NCI-H510A treated with DMSO at 0.1 percent for 48 hours (cell line): ENCODE measurements at regions not wholly inside any gene's neighbourhood (a gene's known extent, or its start where the extent isn't known, plus 50 kb on each side); places are given as distances from the start of the nearest gene placed in this dataset.
"Not testable (repeated sequence)": the region's sequence is repeated elsewhere in the genome, so short reads cannot be mapped to it uniquely, and the experiment has no call there.

Source experiments
- DNase-seq: peaks from one replicate; lab custom pipeline; 2025; lab: John Stamatoyannopoulos, UW

DNA sequence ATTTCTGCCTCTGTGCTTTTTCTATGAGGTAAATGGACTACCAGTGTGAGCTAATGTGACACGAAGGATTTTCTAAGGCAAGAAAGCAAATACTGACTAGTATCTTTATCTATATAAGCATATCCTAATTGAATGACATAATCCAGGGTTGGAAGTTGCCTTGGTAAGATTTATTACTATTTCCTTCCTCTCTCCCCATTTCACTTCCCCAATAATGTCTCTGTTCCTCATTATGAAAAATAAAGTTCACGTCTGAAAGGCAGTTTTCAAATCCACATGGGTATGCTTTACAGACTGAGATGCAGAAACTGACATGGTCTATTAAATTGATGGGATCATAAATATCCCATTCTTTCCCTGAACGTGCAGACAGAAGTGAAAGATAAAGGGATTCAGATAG lies 86.0 kb downstream of the DTWD1 start:
- DNase-seq: no peak

DNA sequence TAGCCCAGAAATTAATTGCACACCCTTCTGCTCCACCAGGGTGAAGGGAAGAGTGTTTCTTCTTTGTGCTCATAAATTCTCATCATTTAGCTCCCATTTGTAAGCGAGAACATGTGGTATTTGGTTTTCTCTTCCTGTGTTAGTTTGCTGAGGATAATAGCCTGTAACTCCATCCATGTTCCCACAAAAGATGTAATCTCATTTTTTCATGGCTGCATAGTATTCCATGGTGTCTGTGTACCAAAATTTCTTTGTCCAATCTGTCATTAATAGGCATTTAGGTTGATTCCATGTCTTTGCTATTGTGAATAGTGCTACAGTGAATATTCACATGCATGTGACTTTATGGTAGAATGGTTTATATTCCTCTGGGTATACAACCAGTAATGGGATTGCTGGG lies 86.8 kb downstream of the DTWD1 start:
- DNase-seq: no peak

DNA sequence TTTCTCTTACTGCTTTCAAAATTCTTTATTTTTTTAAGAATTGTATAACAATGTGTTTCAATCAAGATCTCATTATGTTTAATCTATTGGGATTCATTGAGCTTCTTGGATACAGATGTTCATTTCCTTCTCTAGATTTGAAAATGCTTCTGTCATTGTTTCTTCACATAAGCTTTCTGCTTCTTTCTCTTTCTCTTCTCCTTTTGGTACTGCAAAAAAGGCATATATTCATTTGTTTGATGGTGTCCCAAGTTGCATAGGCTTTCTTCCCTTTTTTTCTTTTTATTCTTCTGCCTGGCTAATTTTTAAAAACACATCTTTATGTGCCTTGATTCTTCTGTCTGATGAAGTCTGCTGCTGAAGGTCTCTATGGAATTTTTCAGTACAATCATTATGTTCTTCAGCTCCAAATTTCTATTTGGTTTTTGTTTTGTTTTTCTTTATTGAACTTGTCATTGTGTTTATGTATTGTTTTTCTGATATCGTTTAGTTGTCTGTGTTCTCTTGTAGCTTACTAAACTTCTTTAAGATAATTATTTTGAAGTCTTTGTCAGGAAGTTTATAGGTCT lies 88.9 kb downstream of the DTWD1 start:
- DNase-seq: no peak

DNA sequence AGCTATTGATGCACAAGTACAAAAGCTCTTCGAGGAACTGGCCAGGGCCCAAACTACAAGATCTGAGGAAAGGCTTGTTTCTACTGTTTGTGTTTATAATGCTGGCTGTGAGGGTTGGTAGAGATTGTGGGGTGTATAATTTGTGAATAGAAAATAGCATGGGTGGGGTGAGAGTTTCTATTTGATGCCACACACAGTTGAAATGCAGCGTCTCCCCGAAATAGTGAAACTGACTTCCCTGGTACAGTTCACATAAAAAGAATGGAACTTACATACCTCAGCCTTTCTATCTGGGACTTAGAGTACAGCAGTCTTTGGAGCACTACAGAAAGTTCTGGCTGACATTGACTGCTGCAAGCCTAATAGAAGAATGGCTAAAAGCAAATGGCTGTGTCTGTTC lies 91.3 kb downstream of the DTWD1 start:
- no peak for DNase-seq

DNA sequence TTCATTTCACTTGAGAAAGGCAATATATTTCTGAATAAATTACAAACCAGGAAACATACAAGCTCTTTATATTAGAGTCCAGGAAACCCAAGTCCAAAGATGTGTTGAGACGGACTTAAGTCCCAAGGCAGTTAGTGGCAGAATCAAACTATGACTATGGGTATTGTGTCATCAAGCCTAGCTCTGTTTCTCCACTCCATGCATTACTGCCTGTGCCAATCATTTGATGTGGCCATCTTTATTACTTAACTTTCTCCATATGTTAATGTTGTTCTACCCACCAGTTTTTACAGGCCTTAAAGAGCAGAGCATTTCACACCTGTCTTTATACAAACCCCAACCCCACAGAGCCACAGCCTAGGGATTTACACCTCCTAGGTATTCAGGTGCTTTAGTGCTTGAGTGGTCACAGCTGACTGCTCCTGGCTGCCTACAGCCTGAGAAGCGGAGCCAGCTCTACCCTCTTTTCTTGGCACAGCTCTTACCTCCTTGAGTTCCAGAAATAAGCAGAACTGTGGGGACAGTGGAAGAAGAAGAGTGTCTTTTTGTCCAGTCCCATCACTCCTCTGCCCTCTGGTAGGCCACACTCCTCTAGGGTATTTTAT lies 92.1 kb downstream of the DTWD1 start:
- DNase-seq: peak; percentile 46

DNA sequence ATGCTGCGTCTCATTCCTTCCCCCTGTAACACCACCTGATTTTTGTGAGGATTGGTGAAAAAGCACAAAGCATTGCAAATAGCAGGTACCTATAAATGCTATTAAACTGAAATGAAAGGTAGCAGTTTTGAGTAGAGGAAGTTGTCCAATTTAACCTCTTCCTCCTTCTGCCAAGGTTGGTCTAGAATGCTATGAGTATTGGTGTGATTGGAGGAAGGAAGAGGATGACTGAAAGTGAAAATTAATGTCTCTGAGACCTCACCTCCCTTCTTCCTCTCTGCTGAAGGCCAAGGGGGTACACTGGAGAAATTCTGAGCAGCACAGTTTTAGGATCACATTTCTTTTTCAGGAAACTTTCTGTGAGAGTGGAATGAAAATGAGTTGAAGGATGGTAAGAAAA lies 94.4 kb downstream of the DTWD1 start:
- DNase-seq: no peak

DNA sequence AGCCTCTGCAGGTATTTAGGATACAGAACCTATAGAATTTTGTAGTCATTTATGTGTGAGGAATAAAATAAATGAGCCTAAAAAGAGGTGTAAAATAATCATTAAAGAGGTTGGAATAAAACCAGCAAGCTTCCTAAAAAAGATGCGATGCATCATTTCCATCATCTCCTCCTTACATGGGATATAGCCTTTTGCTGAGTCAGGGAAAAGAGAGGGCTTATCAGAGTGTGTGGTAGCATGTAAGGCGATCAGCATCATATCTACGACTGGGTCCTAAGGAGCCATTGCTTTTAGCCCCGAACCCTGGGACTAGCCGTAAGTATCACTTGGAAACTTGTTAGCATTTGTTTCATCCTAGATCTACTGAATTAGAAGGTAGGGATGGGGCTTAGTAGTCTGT lies 94.9 kb downstream of the DTWD1 start:
- no peak for DNase-seq

DNA sequence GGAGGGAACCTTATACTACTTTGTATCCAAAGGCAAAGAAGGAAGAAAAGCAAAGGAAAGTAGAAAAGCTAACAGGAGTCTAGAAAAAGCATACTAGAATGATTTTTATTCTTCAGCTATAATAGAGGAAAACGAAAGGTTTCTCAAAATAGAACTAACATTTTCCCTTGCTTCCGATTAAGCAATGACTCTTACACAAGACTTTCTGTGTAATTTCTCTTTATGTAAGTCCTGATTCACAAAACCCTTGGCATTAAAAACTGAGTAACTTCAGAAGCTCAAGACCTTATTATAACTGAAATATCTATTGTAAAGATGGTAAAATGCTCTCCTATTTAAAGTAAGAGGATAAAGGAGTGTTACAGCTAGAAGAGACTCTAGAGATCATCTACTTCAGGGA lies 97.4 kb downstream of the DTWD1 start:
- no peak for DNase-seq

DNA sequence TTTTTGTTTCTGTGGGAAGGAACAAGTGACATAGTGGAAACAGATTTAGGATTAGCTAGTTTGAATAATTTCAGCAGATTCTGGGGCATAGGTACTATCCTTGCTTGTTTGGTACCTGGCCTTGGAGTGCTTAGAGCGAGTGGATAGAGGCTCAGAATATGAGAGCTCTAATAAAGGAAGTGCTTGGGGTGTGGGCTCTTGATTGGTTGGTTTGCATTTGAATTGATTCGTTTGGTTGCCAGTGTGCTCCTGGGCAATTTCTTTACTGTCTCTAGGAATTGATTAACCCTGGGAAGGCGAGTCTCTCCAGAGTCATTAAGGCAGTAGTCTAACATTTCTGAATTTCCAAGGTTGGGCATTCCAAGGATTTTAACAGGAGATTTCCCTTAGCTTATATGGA lies 98.0 kb downstream of the DTWD1 start:
- DNase-seq: no peak

DNA sequence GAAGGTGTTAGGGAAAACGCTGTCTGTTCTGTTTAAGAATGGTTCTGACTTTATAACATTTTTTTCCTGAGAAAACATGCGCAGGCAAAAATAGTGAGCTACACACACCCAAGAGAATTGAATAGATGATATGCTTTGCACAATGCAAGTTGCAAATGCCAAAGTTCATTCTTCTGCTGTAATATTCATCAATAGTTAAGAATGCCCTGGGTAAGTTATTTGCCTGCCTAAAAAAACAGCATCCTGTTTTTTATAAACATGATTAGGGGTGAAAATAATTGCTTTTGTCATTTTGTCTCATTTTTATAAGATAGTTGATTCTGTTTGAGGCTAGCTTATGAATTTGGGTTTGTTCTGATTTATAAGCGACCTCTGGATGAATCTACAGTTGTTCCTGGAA lies 99.4 kb downstream of the DTWD1 start:
- DNase-seq: no peak

DNA sequence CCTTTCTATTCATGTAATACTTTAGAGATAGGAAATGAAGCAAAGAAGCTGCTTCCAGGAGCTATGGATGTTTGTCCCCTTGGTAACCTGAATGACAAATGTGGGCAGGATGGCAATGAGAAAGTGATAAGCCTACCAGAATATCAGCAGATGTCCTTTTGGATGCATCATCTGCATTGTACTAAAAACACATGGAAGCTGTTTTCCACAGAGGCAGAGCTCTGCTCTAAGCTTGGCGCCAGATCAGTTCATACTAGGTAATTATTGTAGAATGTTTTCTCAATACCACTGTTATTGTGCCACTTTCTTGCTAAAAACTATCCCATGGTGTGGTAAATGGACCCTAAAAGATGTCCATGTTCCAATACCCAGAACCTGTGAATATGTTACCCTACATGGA lies 100.2 kb downstream of the DTWD1 start:
- DNase-seq: no peak

DNA sequence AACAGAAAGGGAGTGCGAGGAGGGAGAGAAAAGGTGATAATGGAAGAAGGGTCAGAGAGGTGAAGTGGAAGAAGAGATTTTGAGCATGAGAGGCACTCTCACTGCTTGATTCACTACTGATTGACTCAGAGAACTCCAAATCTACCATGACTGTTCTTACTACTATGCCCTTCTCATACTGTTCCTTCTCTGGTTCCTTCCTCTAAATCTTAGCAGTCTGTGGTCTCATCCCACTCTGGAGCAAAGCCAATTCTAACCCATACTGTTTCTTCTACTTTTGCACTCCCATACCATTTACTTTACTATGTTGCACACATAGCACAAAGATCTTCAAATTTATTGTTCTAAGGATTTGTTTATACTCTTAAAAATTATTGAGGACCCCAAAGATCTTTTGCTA lies 100.8 kb downstream of the DTWD1 start:
- DNase-seq: no peak

DNA sequence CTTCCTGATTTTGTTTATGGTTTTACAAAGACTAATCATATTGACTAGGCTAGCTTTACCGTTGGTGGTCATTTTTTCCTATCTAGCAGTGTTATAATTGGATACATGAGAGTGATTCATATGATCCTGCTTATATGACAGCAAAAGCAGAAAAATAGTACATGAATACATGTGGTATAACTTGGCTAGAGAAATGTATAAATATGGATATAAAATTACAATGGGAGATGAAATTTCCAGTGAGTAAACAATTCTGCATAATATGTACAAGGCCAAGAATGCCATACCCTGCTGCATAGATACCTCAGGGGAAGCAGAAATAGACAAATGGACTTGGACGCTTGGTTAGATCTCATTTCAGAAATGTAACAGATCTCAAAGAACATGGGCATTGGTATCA lies 103.1 kb downstream of the DTWD1 start:
- DNase-seq: no peak

DNA sequence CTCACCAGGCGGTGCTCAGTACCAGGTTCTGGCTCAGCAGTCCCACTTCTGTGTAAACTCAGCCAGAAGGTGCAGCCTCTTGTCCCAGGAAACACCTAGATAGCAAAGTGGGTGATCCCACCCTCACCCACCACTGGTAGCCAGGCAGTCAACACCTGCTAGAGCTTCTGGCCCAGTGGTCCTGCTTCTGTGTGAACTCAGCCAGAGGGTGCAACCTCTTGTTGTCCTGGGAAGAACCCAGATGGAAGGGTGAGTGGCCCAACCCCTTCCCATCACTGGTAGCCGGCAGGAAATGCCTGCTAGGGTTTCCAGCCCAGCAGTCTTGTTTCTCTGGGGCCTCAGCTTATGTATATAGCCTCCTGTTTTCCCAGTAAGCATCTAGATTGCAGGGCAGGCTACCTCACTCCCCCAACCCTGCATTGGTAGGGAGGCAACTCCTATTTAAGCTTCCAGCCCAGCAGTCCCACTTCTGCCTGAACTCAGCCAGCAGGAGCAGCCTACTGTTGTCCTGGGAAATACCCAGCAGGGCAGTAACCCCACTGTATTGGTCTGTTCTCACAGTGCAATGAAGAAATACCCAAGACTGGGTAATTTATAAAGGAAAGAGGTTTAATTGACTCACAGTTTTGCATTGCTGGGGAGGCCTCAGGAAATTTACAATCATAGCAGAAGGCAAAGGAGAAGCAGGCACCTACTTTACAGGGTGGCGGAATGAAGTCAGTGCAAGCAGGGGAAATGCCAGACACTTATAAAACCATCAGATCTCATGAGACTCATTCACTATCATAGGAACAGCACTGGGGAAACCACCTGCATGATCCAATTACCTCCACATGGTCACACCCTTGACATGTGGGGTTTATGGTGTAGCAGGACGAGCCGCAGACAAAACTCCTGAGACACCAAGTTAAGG lies 110.6 kb downstream of the DTWD1 start:
- no peak for DNase-seq

DNA sequence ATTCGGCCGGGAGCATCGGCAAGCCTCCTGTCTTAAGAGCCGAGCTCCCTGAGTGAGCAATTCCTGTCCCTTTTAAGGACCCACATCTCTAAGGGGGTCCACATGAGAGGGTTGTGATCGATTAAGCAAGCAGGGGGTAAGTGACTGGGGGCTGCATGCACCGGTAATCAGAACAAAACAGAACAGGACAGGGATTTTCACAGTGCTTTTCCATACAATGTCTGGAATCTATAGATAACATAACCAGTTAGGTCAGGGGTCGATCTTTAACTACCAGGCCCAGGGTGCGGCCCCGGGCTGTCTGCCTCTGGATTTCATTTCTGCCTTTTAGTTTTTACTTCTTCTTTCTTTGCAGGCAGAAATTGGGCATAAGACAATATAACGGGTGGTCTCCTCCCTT lies 111.3 kb downstream of the DTWD1 start:
- DNase-seq: not testable (repeated sequence)

DNA sequence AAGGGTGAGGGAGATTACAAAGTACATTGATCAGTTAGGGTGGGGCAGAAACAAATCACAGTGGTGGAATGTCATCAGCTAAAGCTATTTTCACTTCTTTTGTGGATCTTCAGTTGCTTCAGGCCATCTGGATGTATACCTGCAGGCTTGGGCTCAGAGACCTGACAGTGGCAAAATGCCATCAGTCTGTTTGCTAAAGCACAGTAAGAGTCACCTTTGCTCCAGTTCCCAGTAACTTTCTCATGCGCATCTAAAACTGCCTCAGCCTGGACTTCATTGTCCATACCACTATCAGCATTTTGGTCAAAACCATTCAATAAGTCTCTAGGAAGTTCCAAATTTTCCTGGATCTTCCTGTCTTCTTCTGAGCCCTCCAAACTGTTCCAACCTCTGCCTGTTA lies 113.2 kb downstream of the DTWD1 start:
- DNase-seq: not testable (repeated sequence)

DNA sequence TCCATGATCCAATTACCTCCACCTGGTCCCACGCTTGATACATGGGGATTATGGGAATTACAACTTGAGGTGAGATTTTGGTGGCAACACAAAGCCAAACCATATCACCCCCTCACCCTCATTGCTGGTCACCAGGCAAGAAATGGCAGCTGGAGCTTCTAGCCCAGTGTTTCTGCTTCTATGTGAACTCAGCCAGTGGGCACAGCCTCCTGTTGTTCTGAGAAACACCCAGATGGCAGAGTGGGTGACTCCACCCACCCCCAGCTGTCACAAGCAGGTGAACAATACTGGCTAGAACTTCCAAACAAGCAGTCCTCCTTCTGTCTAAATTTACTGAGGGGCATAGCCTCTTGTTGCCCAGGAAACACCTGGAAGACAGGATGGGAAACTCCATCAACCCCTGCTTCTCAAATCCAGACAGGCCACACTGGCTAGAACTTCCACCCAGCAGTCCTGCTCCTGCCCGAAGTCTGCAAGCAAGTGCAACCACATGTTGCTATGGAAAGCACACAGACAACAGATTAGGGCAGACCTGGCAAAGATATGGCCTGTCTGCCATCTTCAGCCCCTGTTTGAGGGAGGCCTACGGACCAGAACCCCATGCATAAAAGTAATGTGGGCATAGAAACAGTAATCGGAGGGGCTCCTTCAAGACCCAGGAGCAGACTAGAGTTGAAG lies 114.1 kb downstream of the DTWD1 start:
- no peak for DNase-seq

DNA sequence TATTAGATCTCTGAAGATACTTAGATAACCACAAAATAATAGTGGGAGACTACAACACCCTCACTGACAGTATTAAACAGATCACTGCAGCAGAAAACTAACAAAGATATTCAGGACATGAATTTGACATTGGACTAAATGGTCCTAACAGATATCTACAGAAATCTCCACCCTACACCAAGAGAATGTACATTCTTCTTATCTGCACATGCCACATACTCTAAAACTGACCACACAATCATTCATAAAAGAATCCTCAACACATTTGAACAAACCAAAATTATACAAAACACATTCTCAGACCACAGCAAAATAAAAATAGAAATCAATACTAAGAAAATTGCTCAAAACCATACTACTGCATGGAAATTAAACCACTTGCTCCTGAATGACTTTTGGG lies 116.3 kb downstream of the DTWD1 start:
- DNase-seq: no peak

DNA sequence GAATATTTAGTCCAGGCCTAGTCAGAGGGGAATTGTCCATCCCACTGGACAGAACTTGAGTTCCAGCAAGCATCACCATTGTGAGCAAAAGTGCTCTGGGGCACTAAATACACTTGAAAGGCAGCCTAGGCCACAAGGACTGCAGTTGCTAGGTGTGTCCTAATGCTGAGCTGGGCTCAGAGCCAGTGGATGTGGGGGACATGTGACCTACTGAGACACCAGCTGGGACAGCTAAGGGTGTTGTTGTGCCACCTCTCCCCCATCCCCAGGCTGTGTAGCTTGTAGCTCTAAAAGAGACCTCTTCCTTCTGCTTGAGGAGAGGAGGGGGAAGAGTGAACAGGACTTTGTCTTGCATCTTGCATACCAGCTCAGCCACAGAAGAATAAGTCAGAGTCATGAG lies 120.9 kb downstream of the DTWD1 start:
- peak; percentile 10 for DNase-seq

DNA sequence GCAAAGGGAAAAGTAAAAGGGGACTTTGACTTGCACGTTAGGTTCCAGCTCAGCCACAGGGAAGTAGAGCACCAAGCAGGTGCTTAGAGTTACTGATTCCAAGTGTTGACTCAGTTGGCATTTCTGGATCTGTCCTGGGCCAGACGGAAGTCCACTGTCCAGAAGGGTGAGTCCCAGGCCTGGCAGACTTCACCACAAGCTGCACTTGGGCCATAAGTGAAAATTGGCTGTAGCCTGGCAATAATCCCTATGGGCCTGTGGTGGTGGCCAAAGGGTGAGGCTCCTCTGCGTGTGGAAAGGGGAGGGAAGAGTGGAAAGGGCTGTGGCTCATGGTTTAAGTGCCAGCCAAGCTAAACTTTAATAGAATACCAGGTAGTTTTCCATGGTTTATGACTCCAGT lies 121.5 kb downstream of the DTWD1 start:
- DNase-seq: no peak

DNA sequence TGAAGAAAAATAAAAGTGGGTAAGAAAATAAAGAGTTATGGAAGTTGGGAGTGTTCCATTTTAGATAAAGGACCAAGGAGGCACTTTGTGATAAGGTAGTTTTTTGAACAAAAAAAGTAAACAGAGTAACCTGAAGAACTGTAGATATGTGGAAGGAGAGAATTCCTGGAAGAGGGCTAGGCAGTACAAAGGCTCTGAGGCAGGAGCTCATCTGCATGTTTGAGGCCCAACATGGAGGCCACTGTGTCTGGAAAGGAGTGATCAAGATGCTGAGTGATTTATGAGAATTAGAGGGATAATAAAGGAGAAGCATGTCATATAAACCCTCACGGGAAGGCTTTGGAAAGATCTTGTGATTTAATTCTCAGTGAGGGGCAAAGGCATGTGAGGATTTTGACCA lies 126.5 kb downstream of the DTWD1 start:
- DNase-seq: no peak

DNA sequence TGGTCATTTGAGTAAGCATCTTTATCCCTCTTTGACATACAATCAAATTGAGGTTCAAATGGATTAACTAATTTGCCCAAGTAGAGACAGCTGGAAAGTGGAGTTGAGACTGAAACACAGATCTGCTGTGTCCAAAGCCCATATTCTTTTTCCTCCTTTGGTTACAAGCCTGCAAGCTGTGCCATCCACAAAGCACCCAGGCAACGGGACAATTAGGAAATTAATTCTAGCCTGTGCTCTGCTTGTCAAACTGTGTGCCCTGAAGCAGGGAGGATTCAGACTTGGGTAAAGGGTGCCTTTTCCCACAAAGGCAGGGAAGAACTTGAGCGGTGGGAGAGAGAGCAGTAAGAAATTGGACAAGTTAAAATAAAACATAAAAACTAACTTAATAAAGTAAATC lies 127.9 kb downstream of the DTWD1 start:
- DNase-seq: no peak

DNA sequence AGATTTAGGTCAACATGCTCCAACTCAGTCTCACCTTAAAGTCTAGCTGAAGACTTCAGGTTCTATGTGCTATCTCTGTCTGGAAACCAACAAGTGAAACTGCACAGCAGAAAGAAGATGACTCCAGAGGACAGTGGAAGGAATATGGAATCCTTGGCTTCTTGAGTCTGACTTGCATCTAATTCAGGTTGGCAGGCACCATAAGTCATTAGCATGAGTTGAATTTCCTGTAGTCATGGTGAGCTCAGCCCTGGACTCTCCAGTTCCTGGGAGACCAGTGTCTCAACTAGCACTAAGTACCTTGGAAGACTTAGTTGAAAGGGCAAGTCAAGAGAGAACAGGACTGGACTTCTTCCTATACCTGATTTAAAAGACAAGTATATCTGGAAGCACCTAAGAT lies 129.7 kb downstream of the DTWD1 start:
- DNase-seq: no peak
